ENCODE measurements at regions not wholly inside any gene's neighbourhood (a gene's known extent, or its start where the extent isn't known, plus 50 kb on each side); places are given as distances from the start of the nearest gene placed in this dataset.
A peak's percentile ranks its signal among the peaks of the same experiment; 100 is the strongest.

- WGBS (ENCODE audit: low lambda C conversion rate): 6% methylated on average over 4 of the region's 4 CpGs
- Histone ChIP-seq H3K9me3 (ENCODE audit: low read length) (no peaks in the 10 kb centered on the region), H4K20me1 (ENCODE audit: insufficient read depth, low read length) (no peaks in the 10 kb centered on the region), H3K4me2 (ENCODE audit: low read depth, low read length) (no peak overlapping the region), H3K79me2 (ENCODE audit: insufficient read depth, low read length) (no peaks in the 10 kb centered on the region), H3K36me3 (replicated peaks in 1 of 2; ENCODE audit: control insufficient read depth in 1 of 2, insufficient read depth in 2 of 2, low read length in 2 of 2) (no peaks in the 10 kb centered on the region), H3K27ac (ENCODE audit: extremely low read length, insufficient read depth, low read length) (no peak overlapping the region), H3K9ac (ENCODE audit: insufficient read depth, low read depth, low read length) (no peak overlapping the region), H3K4me3 (replicated peaks in 1 of 3; ENCODE audit: insufficient read depth in 1 of 3, low read depth in 2 of 3, low read length in 3 of 3) (no peak overlapping the region), H3K4me1 (ENCODE audit: insufficient read depth, low read length) (peaks cover 13% of the 10 kb centered on the region), H2AFZ (ENCODE audit: low read length) (no peak overlapping the region), H3K27me3 (ENCODE audit: control insufficient read depth in 1 of 2, insufficient read depth in 2 of 2, low read length in 2 of 2) (peaks cover 1 to 3% of the 10 kb centered on the region in 2 experiments; a peak in 1 of 5 replicates)
- TF ChIP-seq ZNF816 (CRISPR knock-in tag; IDR thresholded peaks at IDR 0.05; ENCODE audit: borderline replicate concordance) (no peak), ZFP36L1 (CRISPR knock-in tag; IDR thresholded peaks at IDR 0.05) (no peak), HIC2 (CRISPR knock-in tag; IDR thresholded peaks at IDR 0.05; ENCODE audit: low read depth) (no peak), TCF7L2 (IDR thresholded peaks at IDR 0.05; ENCODE audit: low read depth, low read length) (no peak), ZNF552 (CRISPR knock-in tag; IDR thresholded peaks at IDR 0.05; ENCODE audit: borderline replicate concordance) (no peak), ZNF619 (CRISPR knock-in tag; IDR thresholded peaks at IDR 0.05) (no peak), PHF21A (CRISPR knock-in tag; IDR thresholded peaks at IDR 0.05) (no peak), ZNF414 (CRISPR knock-in tag; IDR thresholded peaks at IDR 0.05) (no peak), ZMYM4 (CRISPR knock-in tag; IDR thresholded peaks at IDR 0.05) (no peak), NAIF1 (CRISPR knock-in tag; IDR thresholded peaks at IDR 0.05; ENCODE audit: borderline replicate concordance) (no peak), MXD4 (CRISPR knock-in tag; IDR thresholded peaks at IDR 0.05) (no peak), FOXC1 (CRISPR knock-in tag; IDR thresholded peaks at IDR 0.05; ENCODE audit: borderline replicate concordance) (no peak), HES4 (CRISPR knock-in tag; IDR thresholded peaks at IDR 0.05; ENCODE audit: borderline replicate concordance) (no peak)
- TF ChIP-seq, protein P1, sequence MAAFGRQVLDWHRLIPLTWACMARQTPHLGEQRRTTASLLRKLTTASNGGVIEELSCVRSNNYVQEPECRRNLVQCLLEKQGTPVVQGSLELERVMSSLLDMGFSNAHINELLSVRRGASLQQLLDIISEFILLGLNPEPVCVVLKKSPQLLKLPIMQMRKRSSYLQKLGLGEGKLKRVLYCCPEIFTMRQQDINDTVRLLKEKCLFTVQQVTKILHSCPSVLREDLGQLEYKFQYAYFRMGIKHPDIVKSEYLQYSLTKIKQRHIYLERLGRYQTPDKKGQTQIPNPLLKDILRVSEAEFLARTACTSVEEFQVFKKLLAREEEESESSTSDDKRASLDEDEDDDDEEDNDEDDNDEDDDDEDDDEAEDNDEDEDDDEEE (CRISPR knock-in tag; IDR thresholded peaks at IDR 0.05): no peak
- ChIA-PET POLR2A (no interaction called here), CTCF (ENCODE audit: low intra/inter-chr PET ratio, low total read pairs) (interaction anchor here (2.0 kb wide), 1 partner anchor 336 kb away, joined by 13 read pairs; no protein-coding TSS in a partner anchor)
- in situ Hi-C loops (cut with HindIII; ENCODE audit: extremely low pct_ligation_motif_present, low pct_unique_long_range_greater_than_20kb): no loop called here
- no peak for DNase-seq (ENCODE audit: low spot score)
- no peak for ATAC-seq
- no TSS peak for BruUV-seq (replicated peaks)
- intact Hi-C loops (cut with micrococcal nuclease; ENCODE audit: unreplicated experiment): no loop called here
- peak; percentile 32 for FAIRE-seq
Observed at GRCh38 chr20:48190757-48191156, 405.5 kb upstream of the SULF2 start.
